SK-N-SH treated with all-trans-retinoic acid at 6 μM for 48 hours (cell line): ENCODE measurements at regions not wholly inside any gene's neighbourhood (a gene's known extent, or its start where the extent isn't known, plus 50 kb on each side); places are given as distances from the start of the nearest gene placed in this dataset.
"Not testable (repeated sequence)": the region's sequence is repeated elsewhere in the genome, so short reads cannot be mapped to it uniquely, and the experiment has no call there.

Experiments
- ATAC-seq: fragments of 200-7000 bp; cut with Tn5 transposase; 3 replicates; pipeline ENCODE4 v1.9.1; 2020; ENCODE audit warnings: mild to moderate bottlenecking, moderate library complexity
- ARNTL ChIP-seq: fragments of 450-650 bp; formaldehyde crosslinking; IDR thresholded peaks from 2 replicates; pipeline ENCODE4 v1.5.0; 2020; ENCODE audit warnings: low read depth, mild to moderate bottlenecking, moderate library complexity, borderline replicate concordance
- CREB5 ChIP-seq: fragments of 250-450 bp; sonication (Bioruptor Pico); IDR thresholded peaks from 2 replicates; pipeline ENCODE4 v1.5.1; 2020; ENCODE audit warnings: low read depth, mild to moderate bottlenecking, moderate library complexity
- CSDC2 ChIP-seq: fragments of 250-450 bp; sonication (Bioruptor Pico); IDR thresholded peaks from 2 replicates; pipeline ENCODE4 v1.5.0; 2020; ENCODE audit warnings: mild to moderate bottlenecking, moderate library complexity
- ESRRG ChIP-seq: fragments of 250-450 bp; sonication (Bioruptor Pico); IDR thresholded peaks from 2 replicates; pipeline ENCODE4 v1.6.1; 2021; ENCODE audit warnings: mild to moderate bottlenecking
- OSR1 ChIP-seq: fragments of 250-450 bp; sonication (Bioruptor Pico); IDR thresholded peaks from 2 replicates; pipeline ENCODE4 v1.8.0; 2022; ENCODE audit warnings: moderate library complexity, mild to moderate bottlenecking, inconsistent platforms
- POU6F1 ChIP-seq: fragments of 250-450 bp; sonication (Bioruptor Pico); IDR thresholded peaks from 2 replicates; pipeline ENCODE4 v1.8.0; 2021; ENCODE audit warnings: low read depth, mild to moderate bottlenecking, moderate library complexity, borderline replicate concordance
- PPARA ChIP-seq: fragments of 250-450 bp; sonication (Bioruptor Pico); IDR thresholded peaks from 2 replicates; pipeline ENCODE4 v1.5.0; 2020; ENCODE audit warnings: mild to moderate bottlenecking, borderline replicate concordance
- RARB ChIP-seq: fragments of 250-450 bp; sonication (Bioruptor Pico); IDR thresholded peaks from 2 replicates; pipeline ENCODE4 v1.8.0; 2021; ENCODE audit warnings: mild to moderate bottlenecking, moderate library complexity
- SNAI2 ChIP-seq: fragments of 250-450 bp; sonication (Bioruptor Pico); IDR thresholded peaks from 2 replicates; pipeline ENCODE4 v1.5.0; 2020; ENCODE audit warnings: mild to moderate bottlenecking, moderate library complexity
- TOX ChIP-seq: fragments of 250-450 bp; sonication (Bioruptor Pico); IDR thresholded peaks from 2 replicates; pipeline ENCODE4 v1.8.0; 2021; ENCODE audit warnings: mild to moderate bottlenecking, moderate library complexity, borderline replicate concordance
- TSHZ2 ChIP-seq: fragments of 250-450 bp; sonication (Bioruptor Pico); IDR thresholded peaks from 2 replicates; pipeline ENCODE4 v1.5.0; 2020; ENCODE audit warnings: mild to moderate bottlenecking, moderate library complexity
- ZNF8 ChIP-seq: fragments of 450-650 bp; formaldehyde crosslinking; IDR thresholded peaks from 2 replicates; pipeline ENCODE4 v1.5.0; 2020; ENCODE audit warnings: mild to moderate bottlenecking, moderate library complexity

GRCh38 chr11:89633135-89633705 lies 76.9 kb upstream of the TRIM77 start (continued):
- TF ChIP-seq CREB5 (CRISPR knock-in tag) (no peak), PPARA (CRISPR knock-in tag) (no peak), TOX (no peak), RARB (CRISPR knock-in tag) (no peak)

- not testable (repeated sequence) for ATAC-seq
Measured at GRCh38 chr11:89640777-89641176, 69.3 kb upstream of the TRIM77 start.

- not testable (repeated sequence) for ATAC-seq
Measured at GRCh38 chr11:89648232-89648631, 61.9 kb upstream of the TRIM77 start.

- ATAC-seq: not testable (repeated sequence)
Measured at GRCh38 chr11:89648996-89649395, 61.1 kb upstream of the TRIM77 start.

- not testable (repeated sequence) for ATAC-seq
Measured at GRCh38 chr11:89654669-89655068, 55.4 kb upstream of the TRIM77 start.

GRCh38 chr11:89658767-89659166 lies 51.3 kb upstream of the TRIM77 start:
- ATAC-seq: not testable (repeated sequence)

- not testable (repeated sequence) for ATAC-seq
Measured at GRCh38 chr11:89659414-89659813, 50.7 kb upstream of the TRIM77 start.

GRCh38 chr11:89660234-89660633 lies 49.9 kb upstream of the TRIM77 start:
- no peak for TF ChIP-seq SNAI2 (CRISPR knock-in tag)
- no peak for TF ChIP-seq POU6F1
- TF ChIP-seq ESRRG: no peak
- TF ChIP-seq CSDC2 (CRISPR knock-in tag): no peak
- no peak for TF ChIP-seq ARNTL (CRISPR knock-in tag)
- TF ChIP-seq ZNF8 (CRISPR knock-in tag): no peak
- TF ChIP-seq OSR1 (CRISPR knock-in tag): no peak
- TF ChIP-seq RARB (CRISPR knock-in tag): no peak
- no peak for TF ChIP-seq CREB5 (CRISPR knock-in tag)
- TF ChIP-seq TSHZ2: no peak
- no peak for ATAC-seq
